ENCODE measurements at regions not wholly inside any gene's neighbourhood (a gene's known extent, or its start where the extent isn't known, plus 50 kb on each side); places are given as distances from the start of the nearest gene placed in this dataset.

- TF ChIP-seq, protein P1, sequence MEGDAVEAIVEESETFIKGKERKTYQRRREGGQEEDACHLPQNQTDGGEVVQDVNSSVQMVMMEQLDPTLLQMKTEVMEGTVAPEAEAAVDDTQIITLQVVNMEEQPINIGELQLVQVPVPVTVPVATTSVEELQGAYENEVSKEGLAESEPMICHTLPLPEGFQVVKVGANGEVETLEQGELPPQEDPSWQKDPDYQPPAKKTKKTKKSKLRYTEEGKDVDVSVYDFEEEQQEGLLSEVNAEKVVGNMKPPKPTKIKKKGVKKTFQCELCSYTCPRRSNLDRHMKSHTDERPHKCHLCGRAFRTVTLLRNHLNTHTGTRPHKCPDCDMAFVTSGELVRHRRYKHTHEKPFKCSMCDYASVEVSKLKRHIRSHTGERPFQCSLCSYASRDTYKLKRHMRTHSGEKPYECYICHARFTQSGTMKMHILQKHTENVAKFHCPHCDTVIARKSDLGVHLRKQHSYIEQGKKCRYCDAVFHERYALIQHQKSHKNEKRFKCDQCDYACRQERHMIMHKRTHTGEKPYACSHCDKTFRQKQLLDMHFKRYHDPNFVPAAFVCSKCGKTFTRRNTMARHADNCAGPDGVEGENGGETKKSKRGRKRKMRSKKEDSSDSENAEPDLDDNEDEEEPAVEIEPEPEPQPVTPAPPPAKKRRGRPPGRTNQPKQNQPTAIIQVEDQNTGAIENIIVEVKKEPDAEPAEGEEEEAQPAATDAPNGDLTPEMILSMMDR (IDR thresholded peaks at IDR 0.05; ENCODE audit: poor library complexity) = no peak
- no peak for TF ChIP-seq EZH2phosphoT487 (IDR thresholded peaks at IDR 0.05; ENCODE audit: low read depth, severe bottlenecking, unreplicated experiment)
- TF ChIP-seq EZH2 (IDR thresholded peaks at IDR 0.05; ENCODE audit: borderline replicate concordance) = no peak
- Histone ChIP-seq H3K4me2 (no peak overlapping the region), H3K27me3 (no peaks in the 10 kb centered on the region), H2AFZ (no peak overlapping the region), H3K36me3 (replicated peaks; ENCODE audit: insufficient read depth, low read depth) (no peaks in the 10 kb centered on the region), H3K4me3 (no peak overlapping the region), H3K9me3 (ENCODE audit: low read depth) (no peaks in the 10 kb centered on the region), H4K20me1 (ENCODE audit: insufficient read depth, poor library complexity, severe bottlenecking) (no peaks in the 10 kb centered on the region), H3K9me2 (replicated peaks; ENCODE audit: insufficient read depth) (no peaks in the 10 kb centered on the region), H3K4me1 (ENCODE audit: insufficient read depth) (peaks cover 4% of the 10 kb centered on the region), H3K79me2 (no peaks in the 10 kb centered on the region), H3K27ac (no peak overlapping the region)
- 66% methylated on average over 1 of the region's 1 CpG for WGBS (ENCODE audit: low lambda C conversion rate, missing lambda C conversion rate)
- DNase-seq (ENCODE audit: low spot score) = no peak
Observed at GRCh38 chr10:22821501-22821900, 106.4 kb upstream of the ARMC3 start.

DNA sequence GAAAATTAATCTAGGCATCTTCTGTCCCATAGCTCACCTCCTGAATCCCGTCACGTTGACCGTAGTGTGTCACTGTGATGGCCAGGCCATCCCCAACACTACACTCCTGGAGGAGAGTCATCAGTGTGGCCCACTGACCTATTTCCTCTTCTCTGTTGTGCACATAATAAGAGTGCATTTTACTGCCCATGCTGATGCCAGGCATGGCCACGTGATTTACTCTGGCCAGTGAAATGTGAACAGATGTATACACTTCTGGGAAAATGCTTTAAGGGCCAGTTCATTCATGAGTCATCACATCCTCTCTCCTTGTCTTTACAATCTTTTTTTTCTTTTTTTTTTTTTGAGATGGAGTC is 101.9 kb upstream of the PIP4K2A start:
- peak; percentile 65 for DNase-seq (ENCODE audit: low spot score)
- no peaks in the 10 kb centered on the region for H4K20me1 ChIP-seq (ENCODE audit: insufficient read depth, poor library complexity, severe bottlenecking)
- H3K27ac ChIP-seq = peak overlapping the region; percentile 74
- H3K4me2 ChIP-seq = no peak overlapping the region
- H2AFZ ChIP-seq = no peak overlapping the region
- no peaks in the 10 kb centered on the region for H3K4me1 ChIP-seq (ENCODE audit: insufficient read depth)
- TF ChIP-seq, protein P1 (IDR thresholded peaks at IDR 0.05; ENCODE audit: poor library complexity) = no peak
- TF ChIP-seq EZH2phosphoT487 (IDR thresholded peaks at IDR 0.05; ENCODE audit: low read depth, severe bottlenecking, unreplicated experiment) (no peak), EZH2 (IDR thresholded peaks at IDR 0.05; ENCODE audit: borderline replicate concordance) (no peak)
- no peaks in the 10 kb centered on the region for H3K9me3 ChIP-seq (ENCODE audit: low read depth)
- no peaks in the 10 kb centered on the region for H3K79me2 ChIP-seq
- no peaks in the 10 kb centered on the region for H3K36me3 ChIP-seq (replicated peaks; ENCODE audit: insufficient read depth, low read depth)
- H3K4me3 ChIP-seq = no peak overlapping the region
- no peaks in the 10 kb centered on the region for H3K9me2 ChIP-seq (replicated peaks; ENCODE audit: insufficient read depth)
- WGBS (ENCODE audit: low lambda C conversion rate, missing lambda C conversion rate) = 86% methylated on average over 4 of the region's 4 CpGs
- no peaks in the 10 kb centered on the region for H3K27me3 ChIP-seq

DNA sequence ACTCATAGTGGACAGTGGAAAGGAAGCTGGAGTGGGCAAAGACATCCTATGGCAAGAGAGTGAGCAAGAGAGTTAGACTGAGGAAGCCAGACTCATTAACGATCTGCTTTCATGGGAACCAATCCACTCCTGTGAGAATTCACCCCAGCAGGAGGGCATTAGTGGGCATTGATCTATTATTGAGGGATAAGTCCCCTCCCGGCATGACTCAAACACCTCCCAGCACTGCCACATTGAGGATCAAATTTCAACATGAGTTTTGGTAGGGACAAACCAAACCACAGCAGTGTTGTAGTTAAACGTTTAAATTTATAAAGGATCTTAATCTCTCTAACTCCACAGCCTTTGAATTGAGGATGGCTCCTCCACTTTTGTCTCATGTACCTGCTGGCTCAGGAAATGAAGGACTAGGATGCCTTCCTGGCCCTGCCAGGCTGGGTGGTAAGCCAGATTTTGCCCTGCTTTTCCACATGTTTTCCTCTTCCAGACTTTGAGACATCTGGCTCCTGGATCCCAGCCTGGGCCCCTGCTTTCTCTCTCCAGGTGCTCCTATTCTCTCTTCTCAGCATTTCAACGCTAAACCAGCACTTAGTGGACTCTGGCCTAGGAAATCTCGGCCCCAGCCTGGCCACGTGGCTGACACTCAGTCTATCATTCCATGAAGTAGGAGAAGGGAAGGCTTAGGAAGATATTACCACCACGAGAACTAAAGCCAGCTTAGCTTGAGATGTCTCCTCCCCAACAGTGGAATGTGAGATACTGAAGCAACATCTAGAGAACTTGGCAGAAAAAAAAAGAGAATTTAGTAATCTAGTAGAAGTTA is 96.5 kb upstream of the PIP4K2A start:
- Histone ChIP-seq H3K27me3 (no peaks in the 10 kb centered on the region), H4K20me1 (ENCODE audit: insufficient read depth, poor library complexity, severe bottlenecking) (no peaks in the 10 kb centered on the region), H3K27ac (no peak overlapping the region), H3K36me3 (replicated peaks; ENCODE audit: insufficient read depth, low read depth) (no peaks in the 10 kb centered on the region), H3K4me3 (no peak overlapping the region), H3K4me2 (no peak overlapping the region), H3K9me3 (ENCODE audit: low read depth) (no peaks in the 10 kb centered on the region), H3K9me2 (replicated peaks; ENCODE audit: insufficient read depth) (no peaks in the 10 kb centered on the region), H3K4me1 (ENCODE audit: insufficient read depth) (peaks cover under 1% of the 10 kb centered on the region), H2AFZ (no peak overlapping the region), H3K79me2 (no peaks in the 10 kb centered on the region)
- no peak for DNase-seq (ENCODE audit: low spot score)
- WGBS (ENCODE audit: low lambda C conversion rate, missing lambda C conversion rate) = 44% methylated on average over 7 of the region's 7 CpGs
- no peak for TF ChIP-seq EZH2phosphoT487 (IDR thresholded peaks at IDR 0.05; ENCODE audit: low read depth, severe bottlenecking, unreplicated experiment)
- TF ChIP-seq, protein P1 (IDR thresholded peaks at IDR 0.05; ENCODE audit: poor library complexity) = no peak
